Breast epithelium (tissue), 4 donors: ENCODE measurements at regions not wholly inside any gene's neighbourhood (a gene's known extent, or its start where the extent isn't known, plus 50 kb on each side); places are given as distances from the start of the nearest gene placed in this dataset.

ENCODE experiments used
- DNase-seq, 2 donors: peaks; one replicate each; pipeline ENCODE4 v3.0.0-alpha.2; 2019; ENCODE audit warnings: low spot score in 2 of 2
- H3K27ac ChIP-seq, 2 donors: fragments of 200-600 bp; sonication (generic) in 1 of 2; one replicate each; pipeline ENCODE4 v1.5.1; 2016 to 2019; ENCODE audit warnings: mild to moderate bottlenecking in 1 of 2
- H3K27me3 ChIP-seq, 2 donors: fragments of 200-600 bp; sonication (generic) in 1 of 2; one replicate each; pipeline versions ENCODE4 v1.5.1 to v1.6.0; 2017 to 2019; ENCODE audit warnings: control low read depth in 1 of 2, mild to moderate bottlenecking in 1 of 2
- H3K36me3 ChIP-seq: fragments of 200-600 bp; one replicate; pipeline ENCODE4 v1.5.1; 2019
- H3K4me1 ChIP-seq, 2 donors: fragments of 200-600 bp; sonication (generic); one replicate each; pipeline ENCODE4 v1.5.1; 2016 to 2019; ENCODE audit warnings: control low read depth in 1 of 2
- H3K4me3 ChIP-seq, 3 donors: fragments of 200-600 bp; sonication (generic); 1 replicate in 2 of 3; 2 replicates in 1 of 3; pipeline ENCODE4 v1.5.1; 2016 to 2019; ENCODE audit warnings: mild to moderate bottlenecking in 3 of 3, moderate library complexity in 2 of 3
- H3K9me3 ChIP-seq, 2 donors: fragments of 200-600 bp; sonication (generic) in 1 of 2; one replicate each; pipeline ENCODE4 v1.5.1; 2016 to 2019; ENCODE audit warnings: control low read depth in 1 of 2
- CTCF ChIP-seq, 3 donors: fragments of 450-650 bp; IDR thresholded peaks; one replicate each; pipeline ENCODE4 v1.5.1; 2016 to 2017; ENCODE audit warnings: antibody characterized with exemption in 3 of 3, mild to moderate bottlenecking in 3 of 3, moderate library complexity in 3 of 3
- POLR2A ChIP-seq: fragments of 450-650 bp; IDR thresholded peaks from one replicate; pipeline ENCODE4 v1.6.1; 2016; ENCODE audit warnings: antibody characterized with exemption, mild to moderate bottlenecking, moderate library complexity
- POLR2AphosphoS5 ChIP-seq, 3 donors: sonication (generic); formaldehyde crosslinking; IDR thresholded peaks; one replicate each; pipeline ENCODE4 v1.6.1; 2017; ENCODE audit warnings: antibody characterized with exemption in 3 of 3
- intact Hi-C: fragments of 100-400 bp; cut with DNase I; formaldehyde crosslinking; loops from one replicate; pipeline ENCODE4 v1.15.1; 2023; ENCODE audit warnings: low total_unique reads

- H3K4me3 ChIP-seq: no peak overlapping the region
- intact Hi-C loops: no loop called here
- no peaks in the 10 kb centered on the region for H3K36me3 ChIP-seq
- no peak overlapping the region for H3K27ac ChIP-seq
- H3K27me3 ChIP-seq: peaks cover 0 to 15% of the 10 kb centered on the region in 2 donors
- no peaks in the 10 kb centered on the region for H3K4me1 ChIP-seq
- peaks cover 0 to 6% of the 10 kb centered on the region in 2 donors for H3K9me3 ChIP-seq
- DNase-seq: no peak
- TF ChIP-seq POLR2A (no peak), POLR2AphosphoS5 (IDR thresholded peaks at IDR 0.05) (no peak), CTCF (IDR thresholded peaks at IDR 0.05) (no peak)
Observed at GRCh38 chr16:86180244-86180643, 281.3 kb downstream of the IRF8 start.

GRCh38 chr16:86180780-86181179 lies 281.8 kb downstream of the IRF8 start:
- Histone ChIP-seq H3K9me3 (peaks cover 0 to 6% of the 10 kb centered on the region in 2 donors), H3K4me3 (no peak overlapping the region), H3K4me1 (no peaks in the 10 kb centered on the region), H3K36me3 (no peaks in the 10 kb centered on the region), H3K27ac (no peak overlapping the region), H3K27me3 (peaks cover 0 to 20% of the 10 kb centered on the region in 2 donors)
- intact Hi-C loops: no loop called here
- DNase-seq: no peak
- TF ChIP-seq CTCF (IDR thresholded peaks at IDR 0.05): no peak
- no peak for TF ChIP-seq POLR2A
- TF ChIP-seq POLR2AphosphoS5 (IDR thresholded peaks at IDR 0.05): no peak

GRCh38 chr16:86181526-86181925 lies 282.6 kb downstream of the IRF8 start:
- Histone ChIP-seq H3K27me3 (peaks cover 0 to 27% of the 10 kb centered on the region in 2 donors), H3K36me3 (no peaks in the 10 kb centered on the region), H3K4me3 (no peak overlapping the region), H3K9me3 (peaks cover 0 to 6% of the 10 kb centered on the region in 2 donors), H3K4me1 (no peaks in the 10 kb centered on the region), H3K27ac (no peak overlapping the region)
- DNase-seq: no peak
- no peak for TF ChIP-seq POLR2A
- no peak for TF ChIP-seq CTCF (IDR thresholded peaks at IDR 0.05)
- TF ChIP-seq POLR2AphosphoS5 (IDR thresholded peaks at IDR 0.05): no peak
- intact Hi-C loops: no loop called here

- H3K27ac ChIP-seq: no peak overlapping the region
- intact Hi-C loops: no loop called here
- no peak for TF ChIP-seq CTCF (IDR thresholded peaks at IDR 0.05)
- no peak for TF ChIP-seq POLR2A
- TF ChIP-seq POLR2AphosphoS5 (IDR thresholded peaks at IDR 0.05): no peak
- no peak for DNase-seq
- H3K4me3 ChIP-seq: no peak overlapping the region
- H3K9me3 ChIP-seq: no peaks in the 10 kb centered on the region
- peaks cover 0 to 53% of the 10 kb centered on the region in 2 donors for H3K27me3 ChIP-seq
- H3K4me1 ChIP-seq: no peaks in the 10 kb centered on the region
- no peaks in the 10 kb centered on the region for H3K36me3 ChIP-seq
Observed at GRCh38 chr16:86184185-86184584, 285.2 kb downstream of the IRF8 start.

GRCh38 chr16:86185089-86185488 lies 286.1 kb downstream of the IRF8 start:
- no peaks in the 10 kb centered on the region for H3K36me3 ChIP-seq
- TF ChIP-seq CTCF (IDR thresholded peaks at IDR 0.05) (no peak), POLR2AphosphoS5 (IDR thresholded peaks at IDR 0.05) (no peak), POLR2A (no peak)
- no peaks in the 10 kb centered on the region for H3K4me1 ChIP-seq
- no peak for DNase-seq
- H3K9me3 ChIP-seq: no peaks in the 10 kb centered on the region
- H3K27me3 ChIP-seq: peaks cover 0 to 59% of the 10 kb centered on the region in 2 donors
- intact Hi-C loops: no loop called here
- no peak overlapping the region for H3K27ac ChIP-seq
- H3K4me3 ChIP-seq: no peak overlapping the region
